Activated CD4-positive, CD25-positive, alpha-beta regulatory T cell (primary cell): ENCODE measurements at regions not wholly inside any gene's neighbourhood (a gene's known extent, or its start where the extent isn't known, plus 50 kb on each side); places are given as distances from the start of the nearest gene placed in this dataset.
"Not testable (repeated sequence)": the region's sequence is repeated elsewhere in the genome, so short reads cannot be mapped to it uniquely, and the experiment has no call there.

Experiments used
- DNase-seq, 4 experiments: peaks; one replicate each; lab custom pipeline; 2025; lab: John Stamatoyannopoulos, UW

DNA sequence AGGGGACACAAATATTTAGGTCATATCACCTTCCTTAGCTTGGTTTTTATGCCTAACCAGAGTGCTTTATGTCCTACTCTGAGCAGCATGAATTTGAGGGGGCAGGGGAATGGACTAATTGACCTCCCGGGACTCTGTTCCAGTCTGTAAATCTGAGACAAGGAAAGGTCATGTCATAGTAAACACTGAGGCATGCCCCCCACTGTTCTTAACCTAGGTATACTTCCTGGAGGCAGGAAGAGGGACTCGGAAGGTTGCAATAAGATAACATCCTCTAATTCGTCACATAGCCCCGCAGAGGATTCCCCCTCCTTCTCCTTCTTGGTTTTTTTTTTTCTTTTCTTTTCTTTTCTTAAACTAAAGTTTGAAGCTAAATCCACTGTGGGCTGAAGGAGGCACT is 540.3 kb upstream of the CADM1 start:
- no peak for DNase-seq

DNA sequence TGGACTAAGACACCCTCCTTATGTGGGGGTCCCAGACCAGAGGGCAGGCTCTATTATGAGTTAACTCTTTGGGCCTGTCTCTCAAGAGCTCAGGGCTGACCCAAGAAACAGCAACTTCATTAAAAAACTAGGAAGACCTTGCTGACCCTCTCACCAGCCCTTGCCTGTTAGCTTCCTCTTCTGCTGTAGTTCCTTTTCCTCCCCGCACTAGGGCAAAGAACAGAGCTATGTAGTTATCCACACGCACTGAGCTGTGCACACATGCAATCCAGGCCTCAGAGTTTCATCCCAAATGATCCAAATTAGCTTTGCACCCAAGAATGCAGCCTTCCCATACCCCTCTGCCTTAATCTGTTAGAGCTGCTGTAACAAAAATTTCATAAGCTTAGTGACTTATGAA is 539.6 kb upstream of the CADM1 start:
- no peak for DNase-seq

DNA sequence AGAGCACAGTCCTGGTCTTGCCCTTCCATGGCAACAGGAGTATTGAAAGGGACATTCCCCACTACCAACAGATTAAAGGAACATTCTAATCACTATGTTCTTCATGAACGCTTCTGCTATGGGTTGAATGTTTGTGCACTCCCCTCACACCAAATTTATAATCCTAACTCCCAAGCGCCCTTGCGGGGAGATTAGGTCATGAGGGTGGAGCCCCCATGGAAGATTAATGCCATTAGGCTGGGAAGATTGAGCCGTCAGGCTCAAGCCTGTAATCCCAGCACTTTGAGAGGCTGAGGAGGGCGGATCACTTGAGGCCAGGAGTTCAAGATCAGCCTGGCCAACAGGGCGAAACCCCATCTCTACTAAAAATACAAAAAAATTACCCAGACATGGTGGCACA is 538.8 kb upstream of the CADM1 start:
- not testable (repeated sequence) for DNase-seq

DNA sequence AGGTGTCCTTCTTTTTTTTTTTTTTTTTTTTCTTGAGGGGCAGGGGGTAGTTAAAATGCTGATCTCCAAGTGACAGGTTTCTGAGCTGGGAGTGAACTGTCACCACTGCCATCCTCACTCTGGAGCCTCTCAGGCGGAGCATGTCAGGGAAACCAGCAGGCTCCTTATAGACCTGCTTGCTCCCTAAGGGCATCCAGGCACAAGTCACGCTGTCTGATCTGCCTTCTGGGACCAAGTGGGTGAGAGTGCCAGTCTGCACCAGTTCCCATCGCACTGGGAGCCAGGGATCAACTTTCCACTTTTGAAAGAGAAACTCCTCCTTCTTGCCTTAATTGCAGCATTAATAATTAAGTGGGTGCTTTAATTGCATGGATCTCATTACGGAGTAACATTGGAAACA is 537.9 kb upstream of the CADM1 start:
- no peak for DNase-seq

- DNase-seq: no peak
Observed at GRCh38 chr11:116037861-116038260, 533.6 kb upstream of the CADM1 start.

DNA sequence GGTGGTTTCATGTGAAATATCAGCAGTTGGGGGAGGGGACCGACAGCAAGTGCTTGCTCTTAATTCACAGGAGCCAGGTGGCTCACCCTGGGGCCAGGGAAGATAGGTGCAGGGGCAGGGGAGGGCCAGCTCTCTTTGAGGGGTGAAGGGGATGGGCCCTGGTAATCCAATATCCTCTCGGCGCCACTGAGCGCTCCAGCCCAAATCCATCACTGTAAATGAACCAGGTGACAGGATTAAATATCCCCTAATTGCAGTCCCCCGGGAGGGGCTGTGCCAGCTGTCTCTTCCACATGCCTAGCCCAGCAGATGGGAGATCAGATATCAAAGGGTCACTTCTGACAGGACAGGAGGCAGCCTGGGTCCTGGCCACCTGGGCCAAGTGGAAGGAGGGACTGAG is 531.8 kb upstream of the CADM1 start:
- no peak for DNase-seq

GRCh38 chr11:116033931-116034553 is 529.8 kb upstream of the CADM1 start:
- DNase-seq: no peak

DNA sequence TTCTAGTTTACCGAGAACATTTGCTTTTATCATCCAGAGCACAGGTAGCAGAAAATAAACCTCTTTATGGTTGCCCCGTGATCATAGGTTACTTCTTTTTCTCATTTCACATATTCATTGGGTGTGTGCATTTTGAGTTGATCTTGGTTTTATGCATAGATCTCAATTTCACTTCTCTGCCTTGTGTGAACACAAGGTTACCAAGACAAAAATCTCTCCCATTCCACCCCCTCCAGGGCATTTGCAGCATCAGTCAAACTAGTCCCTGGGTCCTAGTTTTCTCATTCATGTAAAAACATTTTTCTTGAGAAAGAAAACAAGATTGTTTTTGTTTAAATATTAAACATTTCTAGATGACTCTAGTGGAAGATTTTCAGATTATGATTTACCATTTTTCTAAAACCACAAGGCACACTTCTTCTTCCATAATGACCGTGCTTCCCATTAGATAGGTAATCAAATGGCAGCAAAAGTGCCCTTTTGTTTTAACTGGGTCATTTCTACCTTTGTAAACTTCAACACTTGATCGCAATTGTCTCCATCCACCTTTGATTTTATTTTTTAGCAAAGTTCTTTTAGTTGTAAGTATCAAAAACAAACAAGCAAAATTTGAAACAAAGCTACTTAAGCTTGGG is 526.6 kb upstream of the CADM1 start:
- DNase-seq: no peak

DNA sequence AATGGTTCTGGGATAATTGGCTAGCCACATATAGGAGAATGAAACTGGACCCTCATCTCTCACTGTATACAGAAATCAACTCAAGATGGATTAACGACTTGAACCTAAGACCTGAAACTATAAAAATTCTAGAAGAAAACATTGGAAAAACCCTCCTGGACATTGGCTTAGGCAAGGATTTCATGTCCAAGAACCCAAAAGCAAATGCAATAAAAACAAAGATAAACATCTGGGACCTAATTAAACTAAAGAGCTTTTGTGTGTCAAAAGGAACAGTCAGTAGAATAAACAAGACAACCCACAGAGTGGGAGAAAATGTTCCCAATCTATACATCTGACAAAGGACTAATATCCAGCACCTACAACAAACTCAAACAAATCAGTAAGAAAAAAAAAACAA is 524.3 kb upstream of the CADM1 start:
- DNase-seq: not testable (repeated sequence)

DNA sequence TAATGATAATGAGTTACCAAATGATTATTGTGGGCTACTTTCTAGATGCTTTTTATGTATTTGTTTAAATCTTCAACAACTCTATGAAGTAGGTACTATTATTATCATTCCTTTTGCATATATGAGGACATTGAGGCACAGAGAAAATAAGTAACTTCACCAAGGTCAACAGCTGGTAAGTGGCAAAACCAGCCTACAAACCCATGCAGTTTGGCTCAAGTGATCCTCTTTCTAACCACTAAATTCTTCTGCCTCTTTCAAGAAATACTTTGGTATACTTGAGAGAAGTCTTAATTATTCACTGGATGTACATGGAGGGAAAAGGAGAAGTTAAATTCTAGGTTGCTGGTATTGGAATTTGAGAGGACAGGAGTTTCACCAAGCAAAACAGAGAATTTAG is 495.2 kb upstream of the CADM1 start:
- no peak for DNase-seq

GRCh38 chr11:115996808-115997188 is 492.6 kb upstream of the CADM1 start:
- no peak for DNase-seq

DNA sequence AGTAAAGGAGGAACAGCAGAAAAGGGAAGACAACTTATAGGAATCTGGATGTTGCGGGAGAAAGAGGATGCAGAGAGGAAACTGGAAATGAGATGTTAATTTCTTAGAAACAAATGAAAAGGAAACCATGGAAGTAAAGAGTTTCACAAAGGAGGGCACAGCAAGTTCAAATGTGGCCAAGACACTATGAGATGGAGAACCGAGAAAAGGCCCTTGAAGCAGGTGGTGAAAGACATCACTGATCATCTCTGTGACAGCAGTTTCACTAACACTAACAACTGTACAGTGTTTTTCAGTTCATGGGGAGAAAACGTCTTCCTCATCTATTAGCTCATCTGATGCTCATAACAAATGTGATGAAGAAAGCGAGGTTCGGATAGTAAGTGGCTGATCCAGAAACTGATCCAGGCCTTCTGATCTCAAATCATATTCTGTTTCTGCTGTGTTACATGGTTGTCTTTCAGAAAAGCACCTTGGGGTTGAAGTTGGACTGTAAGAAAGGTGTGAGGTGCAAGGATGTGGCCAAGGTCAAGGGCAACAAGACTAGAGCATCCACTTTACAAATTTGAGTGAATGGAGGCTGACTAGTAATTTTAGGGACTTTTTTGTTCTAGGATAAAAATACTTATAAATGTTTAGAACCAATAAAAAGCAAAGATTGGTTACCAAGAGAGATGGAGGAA is 492.1 kb upstream of the CADM1 start:
- no peak for DNase-seq

DNA sequence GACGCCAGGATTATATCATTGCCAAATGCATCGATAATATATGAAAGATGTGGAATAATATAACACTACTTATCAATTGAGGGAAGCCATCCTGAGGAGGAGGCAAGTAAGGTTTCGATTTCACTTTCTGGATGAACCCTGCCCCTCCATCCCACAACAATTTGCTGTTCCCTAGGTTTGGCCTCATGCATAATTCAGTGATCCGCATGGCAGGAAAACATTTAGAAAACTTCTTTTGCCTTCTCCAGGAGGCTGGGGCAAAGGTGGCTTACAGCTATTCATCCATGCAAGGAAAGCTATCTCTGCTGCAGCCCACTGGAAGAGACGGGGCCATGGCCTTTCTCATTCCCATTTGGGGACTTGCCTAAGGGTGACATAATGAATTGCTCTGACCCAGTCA is 489.4 kb upstream of the CADM1 start:
- DNase-seq: no peak

GRCh38 chr11:115990004-115990447 is 485.8 kb upstream of the CADM1 start:
- DNase-seq: no peak

DNA sequence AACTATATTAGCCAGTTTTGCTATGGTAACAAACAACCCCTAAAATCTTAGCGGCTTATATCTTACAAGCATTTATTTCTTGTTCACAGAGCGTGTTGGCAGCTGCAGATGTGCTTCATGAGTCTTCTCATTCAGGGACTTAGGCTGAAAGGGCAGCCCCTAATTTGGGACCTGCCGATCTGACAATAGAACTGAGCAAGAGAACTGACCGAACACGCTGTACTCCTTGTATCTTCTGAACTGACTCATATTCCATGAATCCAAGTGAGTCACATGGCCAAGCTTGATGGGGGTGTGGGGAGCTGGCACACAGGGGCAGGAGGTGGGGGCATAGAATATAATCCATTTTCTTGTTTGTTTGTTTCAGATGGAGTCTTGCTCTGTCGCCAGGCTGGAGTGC is 481.7 kb upstream of the CADM1 start:
- DNase-seq: no peak

- DNase-seq: no peak
Observed at GRCh38 chr11:115984228-115984627, 480.0 kb upstream of the CADM1 start.

GRCh38 chr11:115982666-115983065 is 478.5 kb upstream of the CADM1 start:
- DNase-seq: no peak

GRCh38 chr11:115981814-115982471 is 477.7 kb upstream of the CADM1 start:
- DNase-seq: no peak

- no peak for DNase-seq
Observed at GRCh38 chr11:115981104-115981481, 476.9 kb upstream of the CADM1 start.

DNA sequence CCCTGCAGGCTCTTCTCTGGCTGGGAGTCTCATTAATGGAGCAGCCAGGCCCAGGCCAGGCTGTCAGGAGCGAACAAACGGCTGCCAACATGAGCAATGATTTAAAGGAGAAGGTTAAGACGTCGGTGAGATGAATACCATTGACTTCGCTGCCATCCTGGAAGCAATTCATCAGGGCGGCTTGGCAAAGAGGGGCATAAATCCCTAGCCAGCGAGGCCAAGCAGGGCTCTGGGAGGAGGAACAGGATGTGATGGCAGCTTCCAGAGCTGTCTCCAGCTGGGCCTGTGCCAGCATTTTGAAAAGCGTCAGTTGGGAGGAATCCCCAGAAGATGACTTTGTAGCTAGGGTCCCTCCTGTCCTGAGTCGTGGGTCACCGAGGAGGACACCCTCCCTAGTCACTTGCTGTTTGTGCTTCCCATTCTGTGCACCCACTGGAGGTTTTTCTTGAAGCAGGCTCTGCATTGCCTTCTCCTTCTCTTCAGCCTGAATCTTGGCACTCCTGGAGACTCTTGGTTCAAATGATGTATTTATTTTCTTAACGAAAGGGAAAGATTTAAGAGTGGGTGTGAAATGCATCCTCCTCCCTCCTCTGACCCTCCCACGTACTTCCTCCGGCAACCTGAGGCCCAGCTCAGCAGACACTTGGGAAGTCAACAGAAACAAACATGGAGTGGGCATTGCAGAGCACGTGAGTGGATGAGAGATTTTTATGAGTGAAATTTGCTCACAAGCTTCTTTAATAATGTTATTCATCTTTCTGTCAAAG is 476.3 kb upstream of the CADM1 start:
- no peak for DNase-seq

DNA sequence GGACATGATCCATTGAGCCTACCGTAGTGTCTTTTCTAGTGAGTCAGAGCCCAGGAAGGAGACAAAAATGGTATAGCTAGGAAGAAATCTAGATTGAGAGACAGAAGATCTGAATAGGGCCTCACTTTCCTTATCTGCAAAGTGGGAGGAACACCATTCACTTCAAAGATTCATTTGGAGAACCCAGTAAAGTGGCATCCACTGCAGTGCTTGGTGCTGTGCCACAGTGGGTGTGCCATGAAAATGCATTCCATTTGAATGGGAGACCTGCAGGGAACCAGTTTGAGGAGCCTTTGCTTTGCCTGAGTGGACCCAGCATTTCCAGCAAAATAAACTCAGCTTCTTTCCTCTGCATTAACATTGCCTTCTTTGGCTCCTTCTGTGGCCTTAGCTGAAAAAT is 470.5 kb upstream of the CADM1 start:
- no peak for DNase-seq

DNA sequence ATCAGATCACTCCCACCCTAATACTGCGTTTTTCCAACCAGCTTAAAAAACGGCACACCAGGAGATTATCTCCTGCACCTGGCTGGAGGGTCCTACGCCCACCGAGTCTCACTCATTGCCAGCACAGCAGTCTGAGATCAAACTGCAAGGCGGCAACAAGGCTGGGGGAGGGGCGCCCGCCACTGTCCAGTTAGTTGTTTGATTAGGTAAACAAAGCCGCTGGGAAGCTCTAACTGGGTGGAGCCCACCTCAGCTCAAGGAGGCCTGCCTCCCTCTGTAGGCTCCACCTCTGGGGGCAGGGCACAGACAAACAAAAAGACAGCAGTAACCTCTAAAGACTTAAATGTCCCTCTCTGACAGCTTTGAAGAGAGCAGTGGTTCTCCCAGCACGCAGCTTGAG is 463.0 kb upstream of the CADM1 start:
- DNase-seq: not testable (repeated sequence)
